ENCODE measurements at regions not wholly inside any gene's neighbourhood (a gene's known extent, or its start where the extent isn't known, plus 50 kb on each side); places are given as distances from the start of the nearest gene placed in this dataset.

DNA sequence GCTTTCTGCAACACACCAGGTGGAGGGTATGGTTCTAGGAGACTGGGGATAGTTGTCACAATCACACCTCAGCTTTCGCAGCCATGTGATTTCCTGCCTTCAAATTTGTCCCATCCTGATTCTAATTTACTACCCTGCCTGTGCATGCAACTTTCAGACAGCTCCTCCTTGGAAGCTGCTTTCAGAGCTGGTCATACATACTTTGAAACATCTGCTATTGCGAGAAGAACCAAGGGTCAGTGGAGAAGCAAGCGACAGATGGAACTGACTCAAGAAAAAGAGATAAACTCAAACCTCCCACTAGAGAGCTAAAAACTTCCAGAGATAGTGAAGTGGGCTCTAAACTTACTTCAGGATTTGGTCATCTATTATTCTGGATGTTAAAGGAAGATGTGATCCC, 381.7 kb upstream of the FGF13 start:
- 87 to 100% (median 91%) methylated on average over 3 of the region's 3 CpGs for WGBS, 3 donors
- Histone ChIP-seq H3K27me3 (ENCODE audit: insufficient read depth in 3 of 3, low read length in 2 of 3) (no peaks in the 10 kb centered on the region), H3K9me3 (no peaks in the 10 kb centered on the region), H3K4me3 (no peak overlapping the region), H3K36me3 (ENCODE audit: insufficient read depth in 1 of 2, low read depth in 1 of 2) (no peaks in the 10 kb centered on the region), H3K4me1 (no peaks in the 10 kb centered on the region), H3K27ac (no peak overlapping the region)
- ATAC-seq = no peak
- TF ChIP-seq, protein P1, sequence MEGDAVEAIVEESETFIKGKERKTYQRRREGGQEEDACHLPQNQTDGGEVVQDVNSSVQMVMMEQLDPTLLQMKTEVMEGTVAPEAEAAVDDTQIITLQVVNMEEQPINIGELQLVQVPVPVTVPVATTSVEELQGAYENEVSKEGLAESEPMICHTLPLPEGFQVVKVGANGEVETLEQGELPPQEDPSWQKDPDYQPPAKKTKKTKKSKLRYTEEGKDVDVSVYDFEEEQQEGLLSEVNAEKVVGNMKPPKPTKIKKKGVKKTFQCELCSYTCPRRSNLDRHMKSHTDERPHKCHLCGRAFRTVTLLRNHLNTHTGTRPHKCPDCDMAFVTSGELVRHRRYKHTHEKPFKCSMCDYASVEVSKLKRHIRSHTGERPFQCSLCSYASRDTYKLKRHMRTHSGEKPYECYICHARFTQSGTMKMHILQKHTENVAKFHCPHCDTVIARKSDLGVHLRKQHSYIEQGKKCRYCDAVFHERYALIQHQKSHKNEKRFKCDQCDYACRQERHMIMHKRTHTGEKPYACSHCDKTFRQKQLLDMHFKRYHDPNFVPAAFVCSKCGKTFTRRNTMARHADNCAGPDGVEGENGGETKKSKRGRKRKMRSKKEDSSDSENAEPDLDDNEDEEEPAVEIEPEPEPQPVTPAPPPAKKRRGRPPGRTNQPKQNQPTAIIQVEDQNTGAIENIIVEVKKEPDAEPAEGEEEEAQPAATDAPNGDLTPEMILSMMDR (IDR thresholded peaks at IDR 0.05) = no peak
- DNase-seq = no peak
- intact Hi-C loops (cut with DNase I) = no loop called here

- Histone ChIP-seq H3K4me3 (no peak overlapping the region), H3K36me3 (ENCODE audit: insufficient read depth in 1 of 2, low read depth in 1 of 2) (no peaks in the 10 kb centered on the region), H3K27ac (no peak overlapping the region), H3K27me3 (ENCODE audit: insufficient read depth in 3 of 3, low read length in 2 of 3) (no peaks in the 10 kb centered on the region), H3K9me3 (no peaks in the 10 kb centered on the region), H3K4me1 (no peaks in the 10 kb centered on the region)
- TF ChIP-seq, protein P1 (IDR thresholded peaks at IDR 0.05) = no peak
- no peak for DNase-seq
- intact Hi-C loops (cut with DNase I) = no loop called here
- WGBS, 3 donors = 42 to 82% (median 58%) methylated on average over 3 of the region's 3 CpGs
- peak in 1 of 4 donors; percentile 51 for ATAC-seq
Observed at GRCh38 chrX:139091878-139092277, 380.4 kb upstream of the FGF13 start.

DNA sequence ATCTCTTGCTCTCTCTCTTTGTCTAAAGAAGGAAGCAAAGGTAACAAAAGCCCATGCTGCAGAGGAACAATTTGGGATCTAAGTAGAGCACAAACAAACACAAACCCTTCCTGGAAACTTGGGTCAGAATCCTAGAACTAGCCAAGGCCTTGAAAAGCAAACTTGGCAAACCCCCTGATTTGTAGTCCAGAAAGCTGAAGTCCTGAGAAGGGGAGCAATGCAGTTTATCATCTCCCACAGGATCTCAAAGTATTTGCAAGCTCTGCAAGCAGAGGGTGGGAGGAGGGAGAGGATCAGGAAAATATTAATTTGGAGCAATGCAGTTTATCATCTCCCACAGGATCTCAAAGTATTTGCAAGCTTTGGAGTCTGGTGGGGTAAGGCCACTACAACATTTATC, 379.5 kb upstream of the FGF13 start:
- H3K9me3 ChIP-seq = no peaks in the 10 kb centered on the region
- no peaks in the 10 kb centered on the region for H3K36me3 ChIP-seq (ENCODE audit: insufficient read depth in 1 of 2, low read depth in 1 of 2)
- H3K27ac ChIP-seq = no peak overlapping the region
- no peak for DNase-seq
- H3K4me1 ChIP-seq = no peaks in the 10 kb centered on the region
- H3K4me3 ChIP-seq = no peak overlapping the region
- no peaks in the 10 kb centered on the region for H3K27me3 ChIP-seq (ENCODE audit: insufficient read depth in 3 of 3, low read length in 2 of 3)
- intact Hi-C loops (cut with DNase I) = no loop called here
- TF ChIP-seq, protein P1 (IDR thresholded peaks at IDR 0.05) = no peak
- ATAC-seq = no peak

DNA sequence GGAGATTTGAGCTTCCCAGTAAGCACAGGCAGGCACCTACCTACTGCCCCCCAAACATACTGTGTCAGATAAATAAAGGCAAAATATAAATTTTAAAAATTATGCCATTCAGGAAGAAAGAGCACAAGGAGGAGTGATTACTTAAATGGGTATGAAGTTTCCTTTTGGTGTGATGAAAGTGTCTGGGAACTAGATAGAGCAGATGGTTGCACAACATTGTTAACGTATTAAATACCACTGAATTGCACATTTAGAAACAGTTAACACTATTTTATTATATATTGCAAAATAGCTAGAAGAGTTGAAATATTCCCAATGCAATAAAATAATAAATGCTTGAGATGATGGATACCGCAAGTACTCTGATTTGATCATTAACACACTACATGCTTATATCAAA, 374.7 kb upstream of the FGF13 start:
- Histone ChIP-seq H3K4me1 (no peaks in the 10 kb centered on the region), H3K27me3 (ENCODE audit: insufficient read depth in 3 of 3, low read length in 2 of 3) (no peaks in the 10 kb centered on the region), H3K36me3 (ENCODE audit: insufficient read depth in 1 of 2, low read depth in 1 of 2) (no peaks in the 10 kb centered on the region), H3K4me3 (no peak overlapping the region), H3K27ac (no peak overlapping the region), H3K9me3 (no peaks in the 10 kb centered on the region)
- DNase-seq (no peak), ATAC-seq (peak in 1 of 4 donors; percentile 50)
- TF ChIP-seq, protein P1 (IDR thresholded peaks at IDR 0.05) = no peak
- WGBS, 3 donors = 47 to 75% (median 52%) methylated on average over 2 of the region's 2 CpGs
- intact Hi-C loops (cut with DNase I) = no loop called here

DNA sequence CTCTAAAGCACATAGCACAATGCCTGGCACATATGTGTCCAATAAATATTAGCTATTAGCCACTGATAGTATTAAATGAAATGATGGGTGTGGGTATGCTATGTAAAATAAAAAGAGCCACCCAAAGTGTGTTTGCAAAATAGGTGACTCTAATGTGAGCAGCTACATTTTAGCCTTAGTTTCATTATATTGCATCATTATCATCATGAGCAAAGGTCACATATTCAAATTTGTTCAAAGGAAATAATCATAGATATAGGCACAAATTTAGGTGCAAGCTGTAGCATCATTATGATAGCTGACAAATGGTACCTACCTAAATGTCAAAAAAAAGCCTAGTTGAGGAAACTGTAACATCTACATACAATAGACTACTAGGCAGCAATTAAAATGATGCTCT, 373.9 kb upstream of the FGF13 start:
- Histone ChIP-seq H3K27me3 (ENCODE audit: insufficient read depth in 3 of 3, low read length in 2 of 3) (no peaks in the 10 kb centered on the region), H3K36me3 (ENCODE audit: insufficient read depth in 1 of 2, low read depth in 1 of 2) (no peaks in the 10 kb centered on the region), H3K27ac (no peak overlapping the region), H3K9me3 (no peaks in the 10 kb centered on the region), H3K4me3 (no peak overlapping the region), H3K4me1 (no peaks in the 10 kb centered on the region)
- intact Hi-C loops (cut with DNase I) = no loop called here
- ATAC-seq (no peak), DNase-seq (no peak)
- TF ChIP-seq, protein P1 (IDR thresholded peaks at IDR 0.05) = no peak

Data from psoas muscle (tissue), 7 donors.